ENCODE measurements at regions not wholly inside any gene's neighbourhood (a gene's known extent, or its start where the extent isn't known, plus 50 kb on each side); places are given as distances from the start of the nearest gene placed in this dataset.

- no peak for DNase-seq (ENCODE audit: low read depth)
- no peak overlapping the region for H3K4me3 ChIP-seq (ENCODE audit: low read length)
- no peak for TF ChIP-seq CTCF (conservative IDR thresholded peaks at IDR 0.05; ENCODE audit: low read length)
Measured at GRCh38 chr10:90337316-90337715, 520.5 kb downstream of the HTR7 start.

- no peak for DNase-seq (ENCODE audit: low read depth)
- no peak for TF ChIP-seq CTCF (conservative IDR thresholded peaks at IDR 0.05; ENCODE audit: low read length)
Measured at GRCh38 chr10:90342480-90342879, 515.4 kb downstream of the HTR7 start.

GRCh38 chr10:90344226-90344625 lies 513.6 kb downstream of the HTR7 start:
- TF ChIP-seq CTCF (conservative IDR thresholded peaks at IDR 0.05; ENCODE audit: low read length), result no peak
- no peak overlapping the region for H3K4me3 ChIP-seq (ENCODE audit: low read length)
- DNase-seq (ENCODE audit: low read depth), result no peak

More at GRCh38 chr10:90342480-90342879, 515.4 kb downstream of the HTR7 start:
- H3K4me3 ChIP-seq (ENCODE audit: low read length), result no peak overlapping the region

- DNase-seq (ENCODE audit: low read depth), result no peak
- TF ChIP-seq CTCF (conservative IDR thresholded peaks at IDR 0.05; ENCODE audit: low read length), result no peak
Measured at GRCh38 chr10:90347239-90347638, 510.6 kb downstream of the HTR7 start.

GRCh38 chr10:90350122-90350521 lies 507.7 kb downstream of the HTR7 start:
- DNase-seq (ENCODE audit: low read depth), result no peak
- no peak for TF ChIP-seq CTCF (conservative IDR thresholded peaks at IDR 0.05; ENCODE audit: low read length)
- H3K4me3 ChIP-seq (ENCODE audit: low read length), result no peak overlapping the region

More at GRCh38 chr10:90347239-90347638, 510.6 kb downstream of the HTR7 start:
- H3K4me3 ChIP-seq (ENCODE audit: low read length), result no peak overlapping the region

- no peak for TF ChIP-seq CTCF (conservative IDR thresholded peaks at IDR 0.05; ENCODE audit: low read length)
Measured at GRCh38 chr10:90352288-90352687, 505.6 kb downstream of the HTR7 start.

GRCh38 chr10:90354914-90355313 lies 502.9 kb downstream of the HTR7 start:
- no peak for DNase-seq (ENCODE audit: low read depth)
- no peak overlapping the region for H3K4me3 ChIP-seq (ENCODE audit: low read length)
- no peak for TF ChIP-seq CTCF (conservative IDR thresholded peaks at IDR 0.05; ENCODE audit: low read length)

More at GRCh38 chr10:90352288-90352687, 505.6 kb downstream of the HTR7 start:
- H3K4me3 ChIP-seq (ENCODE audit: low read length), result no peak overlapping the region
- no peak for DNase-seq (ENCODE audit: low read depth)
